GM12891 (cell line): ENCODE measurements at regions not wholly inside any gene's neighbourhood (a gene's known extent, or its start where the extent isn't known, plus 50 kb on each side); places are given as distances from the start of the nearest gene placed in this dataset.

Experiments
- PAX5 ChIP-seq: IDR thresholded peaks from 2 replicates; pipeline ENCODE4 v1.6.1; 2011; ENCODE audit warnings: low read length, moderate library complexity, mild to moderate bottlenecking; ENCODE audit not compliant: insufficient read depth, severe bottlenecking
- POLR2A ChIP-seq: IDR thresholded peaks from 2 replicates; pipeline ENCODE4 v1.6.1; 2011; ENCODE audit warnings: low read depth, low read length, control low read depth
- POLR2AphosphoS5 ChIP-seq: IDR thresholded peaks from 2 replicates; pipeline ENCODE4 v1.6.1; 2011; ENCODE audit warnings: low read depth, low read length, control low read depth
- POU2F2 ChIP-seq: IDR thresholded peaks from 2 replicates; pipeline ENCODE4 v1.6.1; 2011; ENCODE audit warnings: low read depth, mild to moderate bottlenecking, control low read depth, low read length, moderate library complexity
- SPI1 ChIP-seq: IDR thresholded peaks from 2 replicates; pipeline ENCODE4 v1.6.1; 2011; ENCODE audit warnings: low read depth, low read length, control low read depth
- TAF1 ChIP-seq: IDR thresholded peaks from 2 replicates; pipeline ENCODE4 v1.6.1; 2011; ENCODE audit warnings: low read depth, low read length, control low read depth

GRCh38 chr12:27384261-27384590, 51.6 kb downstream of the BMAL2 start:
- TF ChIP-seq TAF1 (no peak), POLR2A (no peak), POLR2AphosphoS5 (no peak), POU2F2 (no peak), SPI1 (no peak), PAX5 (no peak)
